HCT116 (cell line): ENCODE measurements at regions not wholly inside any gene's neighbourhood (a gene's known extent, or its start where the extent isn't known, plus 50 kb on each side); places are given as distances from the start of the nearest gene placed in this dataset.

ENCODE experiments used
- ATAC-seq: fragments of 200-7000 bp; cut with Tn5 transposase; 2 replicates; pipeline ENCODE4 v1.9.1; 2020; ENCODE audit warnings: mild to moderate bottlenecking, moderate library complexity
- BruUV-seq: library from RNA; stranded (reverse); fragments of 400-500 nt; replicated peaks from 2 replicates; lab custom pipeline; 2021; lab: Mats Ljungman, UMichigan
- CTCF ChIA-PET: fragments of 300-600 bp; sonication (Branson Sonifier 250); formaldehyde crosslinking; loops from one replicate; lab custom pipeline; 2021; ENCODE audit warnings: antibody characterized with exemption; lab: Charles Lee
- POLR2A ChIA-PET: fragments of 300-600, 350-600 bp; sonication (Branson Sonifier 250); formaldehyde crosslinking; loops from one replicate; lab custom pipeline; 2021; ENCODE audit warnings: antibody characterized with exemption; lab: Charles Lee
- RAD21 ChIA-PET, 2 experiments: fragments of 300-600 bp; sonication (Branson Sonifier 250); formaldehyde crosslinking; loops; one replicate each; lab custom pipeline; 2023; ENCODE audit warnings: low total read pairs in 2 of 2; ENCODE audit not compliant: uncharacterized antibody in 2 of 2, unreplicated experiment in 2 of 2, low non-redundant PET in 1 of 2; lab: Charles Lee
- DNase-seq: peaks from one replicate; pipeline ENCODE4 v3.0.0-alpha.2; 2010; ENCODE audit warnings: low read depth, low spot score
- H2AFZ ChIP-seq: fragments of 200-600 bp; shearing (Covaris generic), sonication (generic); 2 replicates; pipeline ENCODE4 v1.6.1; 2017; ENCODE audit warnings: low read depth, mixed run types, mixed read lengths, antibody characterized with exemption, low read length; ENCODE audit not compliant: poor library complexity, severe bottlenecking
- H3K27ac ChIP-seq: 2 replicates; pipeline ENCODE4 v1.5.1; 2012; ENCODE audit warnings: low read depth, low read length
- H3K27me3 ChIP-seq: fragments of 200-600 bp; sonication (generic); 2 replicates; pipeline ENCODE4 v1.6.1; 2016; ENCODE audit warnings: mixed run types, low read length, mixed read lengths; ENCODE audit not compliant: insufficient read depth
- H3K36me3 ChIP-seq, 2 experiments: fragments of 200-500 bp in 1 of 2; fragments of 200-600 bp in 1 of 2; sonication (Bioruptor generic) in 1 of 2; sonication (generic) in 1 of 2; 2 replicates each; pipeline versions ENCODE4 v1.5.1 to v1.6.1; 2014 to 2016; ENCODE audit warnings: low read length in 2 of 2, inconsistent platforms in 1 of 2, mixed read lengths in 1 of 2, mixed run types in 1 of 2; ENCODE audit not compliant: insufficient read depth in 2 of 2, control insufficient read depth in 1 of 2
- H3K4me1 ChIP-seq, 2 experiments: fragments of 200-600 bp in 1 of 2; sonication (generic) in 1 of 2; 2 replicates each; pipeline versions ENCODE4 v1.5.1 to v1.6.1; 2012 to 2017; ENCODE audit warnings: low read length in 2 of 2, inconsistent platforms in 1 of 2, mild to moderate bottlenecking in 1 of 2, mixed read lengths in 1 of 2, mixed run types in 1 of 2, moderate library complexity in 1 of 2; ENCODE audit not compliant: insufficient read depth in 2 of 2, control insufficient read depth in 1 of 2
- H3K4me2 ChIP-seq: fragments of 200-600 bp; sonication (generic); 2 replicates; pipeline ENCODE4 v1.6.1; 2017; ENCODE audit warnings: mixed run types, low read length, mixed read lengths
- H3K4me3 ChIP-seq, 2 experiments: fragments of 200-600 bp in 1 of 2; sonication (generic) in 1 of 2; replicated peaks in 1 of 2; 2 replicates each; pipeline ENCODE4 v1.5.1; 2011 to 2016; ENCODE audit warnings: low read length in 2 of 2, control low read depth in 1 of 2, low read depth in 1 of 2, mild to moderate bottlenecking in 1 of 2, mixed read lengths in 1 of 2, mixed run types in 1 of 2
- H3K79me2 ChIP-seq: fragments of 200-600 bp; sonication (generic); 2 replicates; pipeline ENCODE4 v1.6.1; 2017; ENCODE audit warnings: mild to moderate bottlenecking, mixed run types, low read length, moderate library complexity, mixed read lengths; ENCODE audit not compliant: insufficient read depth
- H3K9ac ChIP-seq: fragments of 200-600 bp; sonication (generic); 2 replicates; pipeline ENCODE4 v1.6.1; 2016; ENCODE audit warnings: low read length, mixed read lengths
- H3K9me2 ChIP-seq: fragments of 200-600 bp; sonication (generic), shearing (Covaris generic); 2 replicates; pipeline ENCODE4 v1.6.1; 2017; ENCODE audit warnings: mixed run types, mild to moderate bottlenecking, moderate library complexity; ENCODE audit not compliant: insufficient read depth
- H3K9me3 ChIP-seq, 2 experiments: fragments of 200-500 bp in 1 of 2; fragments of 200-600 bp in 1 of 2; sonication (Bioruptor generic) in 1 of 2; sonication (generic) in 1 of 2; 2 replicates each; pipeline ENCODE4 v1.6.1; 2014 to 2017; ENCODE audit warnings: low read length in 2 of 2, mixed read lengths in 2 of 2, inconsistent platforms in 1 of 2, low read depth in 1 of 2, mild to moderate bottlenecking in 1 of 2, mixed run types in 1 of 2, moderate library complexity in 1 of 2; ENCODE audit not compliant: control insufficient read depth in 1 of 2, insufficient read depth in 1 of 2
- H4K20me1 ChIP-seq: fragments of 200-600 bp; sonication (generic), shearing (Covaris generic); 2 replicates; pipeline ENCODE4 v1.6.1; 2017; ENCODE audit warnings: mixed run types, mild to moderate bottlenecking, moderate library complexity; ENCODE audit not compliant: insufficient read depth
- CBX3 ChIP-seq: IDR thresholded peaks from 2 replicates; pipeline ENCODE4 v1.6.1; 2012; ENCODE audit warnings: low read depth
- CEBPB ChIP-seq: IDR thresholded peaks from 2 replicates; pipeline ENCODE4 v1.6.1; 2012; ENCODE audit warnings: low read depth
- CTCF ChIP-seq, 3 experiments: fragments of 200-600 bp in 1 of 3; sonication (generic) in 1 of 3; IDR thresholded peaks in 2 of 3; conservative IDR thresholded peaks in 1 of 3; 2 replicates each; pipeline ENCODE4 v1.5.1; 2012 to 2017; ENCODE audit warnings: low read depth in 2 of 3, low read length in 2 of 3, antibody characterized with exemption in 1 of 3, borderline replicate concordance in 1 of 3, control low read depth in 1 of 3, mild to moderate bottlenecking in 1 of 3, mixed read lengths in 1 of 3, mixed run types in 1 of 3, moderate library complexity in 1 of 3; ENCODE audit not compliant: insufficient read depth in 1 of 3
- ELF1 ChIP-seq: IDR thresholded peaks from 2 replicates; pipeline ENCODE4 v1.6.1; 2012; ENCODE audit warnings: low read depth, borderline replicate concordance
- EZH2 ChIP-seq: fragments of 200-600 bp; sonication (generic); IDR thresholded peaks from 2 replicates; pipeline ENCODE4 v1.6.1; 2017; ENCODE audit warnings: antibody characterized with exemption, mixed run types
- EZH2phosphoT487 ChIP-seq: fragments of 200-600 bp; IDR thresholded peaks from 2 replicates; pipeline ENCODE4 v1.6.1; 2018; ENCODE audit warnings: antibody characterized with exemption, borderline replicate concordance
- JUND ChIP-seq: IDR thresholded peaks from 2 replicates; pipeline ENCODE4 v1.6.1; 2012
- POLR2AphosphoS5 ChIP-seq: IDR thresholded peaks from 2 replicates; pipeline ENCODE4 v1.6.1; 2011; ENCODE audit warnings: mild to moderate bottlenecking, low read depth, low read length, moderate library complexity
- RAD21 ChIP-seq: IDR thresholded peaks from 2 replicates; pipeline ENCODE4 v1.6.1; 2012; ENCODE audit warnings: low read depth, mild to moderate bottlenecking
- REST ChIP-seq: IDR thresholded peaks from 2 replicates; pipeline ENCODE4 v1.6.1; 2012; ENCODE audit warnings: low read depth
- SIN3A ChIP-seq: IDR thresholded peaks from 2 replicates; pipeline ENCODE4 v1.6.1; 2012; ENCODE audit warnings: low read depth
- SP1 ChIP-seq: IDR thresholded peaks from 2 replicates; pipeline ENCODE4 v1.6.1; 2012; ENCODE audit warnings: low read depth
- SRF ChIP-seq: IDR thresholded peaks from 2 replicates; pipeline ENCODE4 v1.6.1; 2012; ENCODE audit warnings: low read depth
- ZFX ChIP-seq: fragments of 450-650 bp; IDR thresholded peaks from 2 replicates; pipeline ENCODE4 v1.6.1; 2017
- ZNF274 ChIP-seq: fragments of 200-500 bp; sonication (Bioruptor generic); IDR thresholded peaks from 2 replicates; pipeline ENCODE4 v1.6.1; 2014; ENCODE audit warnings: mild to moderate bottlenecking, low read depth, low read length, inconsistent platforms
- intact Hi-C: fragments of 100-400 bp; cut with micrococcal nuclease; formaldehyde crosslinking; loops from 2 replicates; pipeline ENCODE4 v1.10.0; 2022

GRCh38 chr1:89462250-89462649 is 62.4 kb upstream of the LRRC8B start:
- RAD21 ChIA-PET, result no interaction called here
- Histone ChIP-seq H3K36me3 (no peaks in the 10 kb centered on the region), H3K27me3 (no peaks in the 10 kb centered on the region), H3K4me1 (no peaks in the 10 kb centered on the region), H3K9me2 (no peaks in the 10 kb centered on the region), H3K4me2 (no peak overlapping the region), H3K27ac (no peak overlapping the region), H2AFZ (no peak overlapping the region), H3K9me3 (no peaks in the 10 kb centered on the region), H4K20me1 (no peaks in the 10 kb centered on the region), H3K4me3 (no peak overlapping the region), H3K79me2 (no peaks in the 10 kb centered on the region), H3K9ac (no peak overlapping the region)
- TF ChIP-seq CBX3 (no peak), SP1 (no peak), SIN3A (no peak), EZH2phosphoT487 (no peak), REST (no peak), ZFX (no peak), SRF (no peak), CEBPB (no peak), EZH2 (no peak), POLR2AphosphoS5 (no peak), ELF1 (no peak), RAD21 (no peak), ZNF274 (no peak), JUND (no peak), CTCF (IDR thresholded peaks at IDR 0.05 in 2 of 3, conservative IDR thresholded peaks at IDR 0.05 in 1 of 3; ENCODE audit: borderline replicate concordance in 1 of 3, insufficient read depth in 1 of 3, low read depth in 2 of 3, low read length in 2 of 3) (no peak)
- ATAC-seq (no peak), DNase-seq (no peak)
- CTCF ChIA-PET, result no interaction called here
- POLR2A ChIA-PET, result no interaction called here
- intact Hi-C loops, result no loop called here
- BruUV-seq, result no TSS peak
